ENCODE measurements at regions not wholly inside any gene's neighbourhood (a gene's known extent, or its start where the extent isn't known, plus 50 kb on each side); places are given as distances from the start of the nearest gene placed in this dataset.

DNA sequence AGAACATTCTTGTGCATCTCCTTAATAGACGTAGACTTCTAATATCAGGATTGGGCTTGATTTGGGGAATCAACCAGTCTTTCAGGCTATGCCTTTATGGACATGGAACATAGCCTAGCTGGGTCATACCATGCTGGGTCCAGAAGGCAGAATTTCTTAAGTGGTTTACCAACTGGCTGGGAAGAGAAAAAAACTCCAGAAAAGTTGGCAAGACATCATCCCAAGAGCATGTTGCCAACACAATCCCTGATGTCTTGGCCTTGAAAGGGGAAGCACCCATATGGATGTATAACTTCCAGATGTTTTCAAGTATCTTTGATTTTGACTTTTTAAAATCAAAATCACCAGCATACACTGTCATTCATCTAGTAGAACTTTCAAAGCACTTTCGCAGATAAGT is 138.0 kb upstream of the FGF13 start:
- TF ChIP-seq CTCF (IDR thresholded peaks at IDR 0.05; ENCODE audit: control extremely low read depth in 1 of 3, insufficient read depth in 1 of 3, low read depth in 1 of 3, low read length in 3 of 3), result no peak
- TF ChIP-seq ZNF274 (IDR thresholded peaks at IDR 0.05; ENCODE audit: borderline replicate concordance, extremely low read depth, low read length), result no peak
- TF ChIP-seq, protein P1, sequence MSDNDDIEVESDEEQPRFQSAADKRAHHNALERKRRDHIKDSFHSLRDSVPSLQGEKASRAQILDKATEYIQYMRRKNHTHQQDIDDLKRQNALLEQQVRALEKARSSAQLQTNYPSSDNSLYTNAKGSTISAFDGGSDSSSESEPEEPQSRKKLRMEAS (IDR thresholded peaks at IDR 0.05), result no peak
- TF ChIP-seq POLR2A (IDR thresholded peaks at IDR 0.05; ENCODE audit: control extremely low read depth in 1 of 2, low read depth in 2 of 2, low read length in 2 of 2), result no peak
- TF ChIP-seq TAF1 (IDR thresholded peaks at IDR 0.05; ENCODE audit: low read depth, low read length), result no peak
- TF ChIP-seq, protein P2, sequence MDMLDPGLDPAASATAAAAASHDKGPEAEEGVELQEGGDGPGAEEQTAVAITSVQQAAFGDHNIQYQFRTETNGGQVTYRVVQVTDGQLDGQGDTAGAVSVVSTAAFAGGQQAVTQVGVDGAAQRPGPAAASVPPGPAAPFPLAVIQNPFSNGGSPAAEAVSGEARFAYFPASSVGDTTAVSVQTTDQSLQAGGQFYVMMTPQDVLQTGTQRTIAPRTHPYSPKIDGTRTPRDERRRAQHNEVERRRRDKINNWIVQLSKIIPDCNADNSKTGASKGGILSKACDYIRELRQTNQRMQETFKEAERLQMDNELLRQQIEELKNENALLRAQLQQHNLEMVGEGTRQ (IDR thresholded peaks at IDR 0.05; ENCODE audit: low read length), result no peak
